ENCODE measurements at regions not wholly inside any gene's neighbourhood (a gene's known extent, or its start where the extent isn't known, plus 50 kb on each side); places are given as distances from the start of the nearest gene placed in this dataset.
A peak's percentile ranks its signal among the peaks of the same experiment; 100 is the strongest.

DNA sequence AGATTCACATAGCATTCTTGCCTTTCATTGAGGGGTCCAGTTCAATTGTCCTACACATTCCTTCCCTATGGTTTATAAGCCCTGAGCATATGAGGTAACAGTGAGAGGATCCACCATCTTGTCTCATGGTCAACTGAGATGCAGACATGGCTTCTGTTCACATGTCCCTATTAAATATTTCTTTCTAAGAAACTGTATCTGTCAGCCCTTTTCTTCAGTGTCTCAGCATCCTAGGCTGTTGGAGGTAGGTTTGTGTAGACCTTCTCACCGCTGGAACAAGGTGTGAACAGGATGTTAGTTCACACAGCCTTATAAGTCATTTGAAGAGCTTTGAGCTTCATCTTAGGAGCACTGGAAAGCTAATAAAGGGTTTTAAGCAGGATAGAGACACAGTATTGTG, 110.3 kb upstream of the EDNRB start:
- no peak overlapping the region for H3K4me3 ChIP-seq (ENCODE audit: low read length)
- DNase-seq (ENCODE audit: low read depth), result no peak
- TF ChIP-seq, protein P1, sequence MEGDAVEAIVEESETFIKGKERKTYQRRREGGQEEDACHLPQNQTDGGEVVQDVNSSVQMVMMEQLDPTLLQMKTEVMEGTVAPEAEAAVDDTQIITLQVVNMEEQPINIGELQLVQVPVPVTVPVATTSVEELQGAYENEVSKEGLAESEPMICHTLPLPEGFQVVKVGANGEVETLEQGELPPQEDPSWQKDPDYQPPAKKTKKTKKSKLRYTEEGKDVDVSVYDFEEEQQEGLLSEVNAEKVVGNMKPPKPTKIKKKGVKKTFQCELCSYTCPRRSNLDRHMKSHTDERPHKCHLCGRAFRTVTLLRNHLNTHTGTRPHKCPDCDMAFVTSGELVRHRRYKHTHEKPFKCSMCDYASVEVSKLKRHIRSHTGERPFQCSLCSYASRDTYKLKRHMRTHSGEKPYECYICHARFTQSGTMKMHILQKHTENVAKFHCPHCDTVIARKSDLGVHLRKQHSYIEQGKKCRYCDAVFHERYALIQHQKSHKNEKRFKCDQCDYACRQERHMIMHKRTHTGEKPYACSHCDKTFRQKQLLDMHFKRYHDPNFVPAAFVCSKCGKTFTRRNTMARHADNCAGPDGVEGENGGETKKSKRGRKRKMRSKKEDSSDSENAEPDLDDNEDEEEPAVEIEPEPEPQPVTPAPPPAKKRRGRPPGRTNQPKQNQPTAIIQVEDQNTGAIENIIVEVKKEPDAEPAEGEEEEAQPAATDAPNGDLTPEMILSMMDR (IDR thresholded peaks at IDR 0.05; ENCODE audit: insufficient read depth, low read depth, low read length, missing control alignments), result no peak

DNA sequence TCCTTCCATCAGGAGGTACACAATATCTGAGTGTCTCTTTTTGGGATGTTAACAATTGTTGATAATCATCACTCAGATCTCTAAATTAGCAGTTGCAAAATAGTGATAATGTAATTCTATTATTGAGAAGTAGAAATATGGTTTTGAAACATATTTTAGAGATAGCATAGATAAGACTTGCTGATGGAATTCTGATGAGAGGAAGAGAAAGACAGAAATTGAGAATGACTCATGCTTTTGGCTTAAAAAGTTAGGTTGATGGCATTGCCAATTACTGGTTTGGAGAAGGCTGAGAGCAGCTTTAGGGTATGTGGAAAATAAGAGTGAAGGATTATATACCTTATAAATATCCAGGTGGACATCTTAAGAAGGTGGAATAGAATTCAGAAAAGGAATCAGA, 106.4 kb upstream of the EDNRB start:
- DNase-seq (ENCODE audit: low read depth), result no peak
- TF ChIP-seq, protein P1 (IDR thresholded peaks at IDR 0.05; ENCODE audit: insufficient read depth, low read depth, low read length, missing control alignments), result no peak

DNA sequence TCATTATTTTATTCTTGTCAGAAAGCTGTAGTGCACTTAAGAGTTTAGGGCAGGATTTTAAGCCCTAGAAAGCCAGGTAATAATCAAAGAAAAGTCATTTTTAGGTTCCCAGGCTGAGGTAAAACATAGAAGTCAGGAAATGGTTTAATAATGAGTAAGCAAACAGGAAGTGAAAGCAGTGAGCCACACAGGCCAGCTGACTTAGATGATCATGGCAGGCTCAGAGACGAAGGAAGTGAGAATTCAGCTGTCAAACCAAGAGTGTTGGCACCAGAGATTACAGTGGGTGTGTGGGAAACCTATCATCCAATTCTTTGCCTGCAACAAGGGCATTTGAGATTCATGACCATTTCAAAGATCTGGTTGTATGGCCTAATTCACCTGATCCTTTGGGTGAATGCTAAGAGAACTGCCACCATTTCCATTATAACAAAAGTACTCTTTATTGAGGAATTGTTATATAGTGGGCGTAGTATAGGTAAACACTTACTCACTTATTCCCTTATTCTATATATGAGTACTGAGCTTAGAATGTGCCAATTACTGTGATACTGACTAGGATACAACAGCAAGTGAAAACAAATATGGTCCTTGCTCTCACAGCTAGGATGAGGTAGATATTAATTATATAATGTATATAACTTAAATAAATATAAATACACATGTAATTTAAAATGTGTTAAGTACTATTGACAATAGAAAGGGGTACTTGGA, 103.7 kb upstream of the EDNRB start:
- TF ChIP-seq, protein P1 (IDR thresholded peaks at IDR 0.05; ENCODE audit: insufficient read depth, low read depth, low read length, missing control alignments), result no peak
- peak; percentile 82 for DNase-seq (ENCODE audit: low read depth)
- H3K4me3 ChIP-seq (ENCODE audit: low read length), result no peak overlapping the region

More for the DNA sequence above, 106.4 kb upstream of the EDNRB start:
- no peak overlapping the region for H3K4me3 ChIP-seq (ENCODE audit: low read length)

DNA sequence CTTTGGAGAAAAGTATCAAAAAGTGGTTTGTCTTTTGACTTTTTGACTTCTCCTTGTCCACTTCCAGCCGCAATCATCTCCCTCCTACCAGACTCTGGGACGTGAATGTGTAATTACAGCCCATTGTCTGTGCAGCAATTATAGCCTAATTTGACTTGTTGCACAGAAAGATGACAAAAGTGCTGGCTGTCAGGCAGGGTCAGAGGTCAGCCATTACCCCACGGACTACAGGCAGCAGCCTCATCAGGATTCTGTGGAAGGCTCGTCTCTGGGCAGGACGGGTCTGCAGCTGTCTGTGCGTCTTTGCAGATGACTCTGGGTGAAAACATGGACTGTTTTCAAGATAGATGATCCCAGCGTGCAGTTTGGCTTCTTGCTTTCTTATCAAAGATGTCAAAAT, 102.2 kb upstream of the EDNRB start:
- TF ChIP-seq, protein P1 (IDR thresholded peaks at IDR 0.05; ENCODE audit: insufficient read depth, low read depth, low read length, missing control alignments), result no peak
- no peak for DNase-seq (ENCODE audit: low read depth)
- H3K4me3 ChIP-seq (ENCODE audit: low read length), result no peak overlapping the region

DNA sequence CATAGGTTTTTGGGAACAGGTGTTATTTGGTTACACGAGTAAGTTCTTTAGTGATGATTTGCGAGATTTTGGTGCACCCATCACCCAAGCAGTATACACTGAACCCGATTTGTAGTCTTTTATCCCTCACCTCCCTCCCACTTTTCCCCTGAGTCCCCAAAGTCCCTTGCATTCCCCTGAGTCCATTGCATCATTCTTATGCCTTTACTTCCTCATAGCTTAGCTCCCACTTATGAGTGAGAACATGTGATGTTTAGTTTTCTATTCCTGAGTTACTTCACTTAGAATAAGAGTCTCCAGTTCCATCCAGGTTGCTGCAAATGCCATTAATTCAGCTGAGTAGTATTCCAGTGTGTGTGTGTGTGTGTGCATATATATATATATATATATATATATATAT, 97.2 kb upstream of the EDNRB start:
- no peak for DNase-seq (ENCODE audit: low read depth)
- TF ChIP-seq, protein P1 (IDR thresholded peaks at IDR 0.05; ENCODE audit: insufficient read depth, low read depth, low read length, missing control alignments), result no peak
- no peak overlapping the region for H3K4me3 ChIP-seq (ENCODE audit: low read length)

DNA sequence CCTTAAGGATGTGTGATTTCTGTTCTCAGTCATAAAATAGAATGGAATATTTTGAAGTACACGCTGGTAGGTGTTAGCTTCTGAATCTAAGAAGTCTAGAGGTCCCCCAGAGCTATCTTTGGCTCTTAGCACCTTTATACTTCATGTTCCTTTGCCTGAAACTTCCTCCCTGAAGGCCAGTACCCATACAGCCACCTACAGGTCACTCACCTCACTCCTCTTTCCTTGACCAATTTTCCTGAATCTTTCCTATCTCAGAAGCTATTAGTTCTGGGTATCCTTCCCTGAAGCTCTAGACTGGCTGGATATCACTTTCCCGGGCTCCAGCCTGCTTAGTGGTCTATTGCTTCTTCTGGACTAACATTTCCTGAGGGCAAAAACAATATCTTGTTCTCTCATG, 93.4 kb upstream of the EDNRB start:
- no peak overlapping the region for H3K4me3 ChIP-seq (ENCODE audit: low read length)
- TF ChIP-seq, protein P1 (IDR thresholded peaks at IDR 0.05; ENCODE audit: insufficient read depth, low read depth, low read length, missing control alignments), result no peak
- no peak for DNase-seq (ENCODE audit: low read depth)

DNA sequence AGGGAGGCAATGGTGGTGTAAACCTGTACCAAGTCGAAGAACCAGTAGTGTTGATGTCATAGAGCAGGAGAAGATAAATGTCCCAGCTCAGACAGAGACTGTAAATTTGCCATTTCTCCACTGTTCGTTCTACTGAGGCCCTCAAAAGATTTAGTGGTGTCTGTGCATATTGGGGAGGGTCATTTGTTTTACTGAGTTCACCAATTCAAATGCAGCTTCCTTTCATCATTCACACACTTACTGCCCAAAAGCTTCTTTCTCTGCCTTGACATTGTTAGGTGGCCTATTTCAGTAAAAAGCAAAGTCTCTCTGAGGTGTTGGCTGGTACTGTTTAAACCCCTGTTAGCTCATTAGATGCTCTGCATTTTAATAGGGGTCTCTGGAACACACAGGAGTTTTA, 86.2 kb upstream of the EDNRB start:
- TF ChIP-seq, protein P1 (IDR thresholded peaks at IDR 0.05; ENCODE audit: insufficient read depth, low read depth, low read length, missing control alignments), result no peak
- H3K4me3 ChIP-seq (ENCODE audit: low read length), result no peak overlapping the region
- DNase-seq (ENCODE audit: low read depth), result no peak

All from epithelial cell of esophagus (primary cell).